SK-MEL-5 (cell line): ENCODE measurements at regions not wholly inside any gene's neighbourhood (a gene's known extent, or its start where the extent isn't known, plus 50 kb on each side); places are given as distances from the start of the nearest gene placed in this dataset.
"Not testable (repeated sequence)": the region's sequence is repeated elsewhere in the genome, so short reads cannot be mapped to it uniquely, and the experiment has no call there.

Source experiments
- DNase-seq: peaks from one replicate; pipeline ENCODE4 v3.0.0-alpha.2; 2016; ENCODE audit warnings: low read depth, low spot score
- in situ Hi-C: cut with HindIII; loops from 2 replicates; pipeline ENCODE4 v1.10.0; 2016; ENCODE audit warnings: low sequenced_read_pairs, high pct_unique_total_duplicates, low pct_unique_long_range_greater_than_20kb

DNA sequence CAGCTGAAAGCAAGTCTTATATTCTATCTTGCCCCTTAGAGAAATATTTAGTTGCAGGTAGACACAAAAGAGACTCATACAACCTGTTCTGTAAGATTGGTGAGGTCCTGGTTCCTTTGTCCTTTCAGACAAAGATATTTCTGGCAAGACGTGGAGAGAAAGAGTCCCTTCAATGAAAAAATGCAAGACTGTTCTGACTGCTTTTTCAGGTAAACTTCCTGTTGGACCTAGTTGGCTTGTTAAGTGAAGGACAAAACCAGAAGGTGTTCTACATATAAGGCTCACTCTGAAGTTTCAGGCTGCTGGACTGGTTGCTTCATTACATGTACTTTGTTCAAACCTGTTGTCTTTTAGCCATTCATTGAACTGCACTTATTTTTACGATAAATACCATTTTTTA is 119.0 kb upstream of the PTPRZ1 start:
- no peak for DNase-seq
- in situ Hi-C loops = no loop called here

DNA sequence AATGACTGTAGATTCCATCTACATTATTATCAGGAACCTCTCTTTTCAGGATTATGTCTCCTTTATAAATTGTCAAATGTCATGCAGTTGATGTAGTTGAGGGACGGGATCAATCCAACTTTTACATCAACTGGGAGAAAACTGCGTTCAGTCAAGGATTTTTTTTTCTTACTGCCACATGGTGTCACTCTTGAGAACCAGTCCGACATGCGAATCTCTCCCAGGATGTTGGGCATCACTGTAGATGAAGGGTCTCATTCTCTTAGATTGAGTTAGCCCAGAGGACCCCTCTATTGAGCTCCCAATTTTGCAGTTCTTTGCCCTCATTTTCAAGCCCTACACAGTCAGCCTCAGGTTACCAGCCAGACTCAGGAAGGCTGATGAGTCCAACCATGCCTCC is 120.3 kb upstream of the PTPRZ1 start:
- in situ Hi-C loops = no loop called here
- peak; percentile 74 for DNase-seq

DNA sequence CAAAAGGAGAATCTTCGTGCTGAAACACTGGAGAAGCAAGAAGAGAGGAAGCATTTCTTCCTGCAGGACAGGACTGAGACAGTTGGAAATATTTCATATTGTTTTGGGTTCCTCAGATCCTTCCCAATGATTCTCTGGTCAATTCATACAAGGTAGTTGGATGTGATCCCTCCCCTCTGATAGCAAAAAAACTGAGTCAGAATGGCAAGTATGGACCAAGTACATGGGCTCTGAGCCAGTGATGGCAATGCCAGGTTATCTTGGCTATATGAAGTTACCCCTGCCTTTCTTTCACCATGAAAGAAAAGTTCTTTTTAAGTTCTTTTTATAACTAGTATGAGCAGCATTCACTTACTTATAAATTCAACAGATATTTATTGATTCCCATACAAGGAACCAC is 124.4 kb upstream of the PTPRZ1 start:
- in situ Hi-C loops = no loop called here
- no peak for DNase-seq

DNA sequence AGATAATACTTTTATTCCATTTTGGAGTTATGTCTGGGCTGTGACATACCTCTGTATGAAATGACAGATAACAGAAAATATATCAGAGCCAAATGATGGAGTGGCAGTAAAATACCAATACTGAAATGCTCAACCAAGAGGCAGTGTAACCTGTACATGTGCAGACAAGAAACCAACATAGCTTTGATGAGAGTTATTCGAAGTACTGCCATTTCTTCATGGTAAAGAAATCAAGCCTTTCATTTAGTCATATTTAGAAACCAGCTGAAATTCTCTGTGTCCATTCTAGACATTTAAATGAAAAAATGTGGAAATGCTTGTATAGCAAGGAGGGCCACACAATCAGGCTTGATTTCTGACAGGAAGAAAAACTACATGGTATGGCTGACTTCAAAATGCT is 127.1 kb upstream of the PTPRZ1 start:
- in situ Hi-C loops = no loop called here

GRCh38 chr7:121744877-121745276 is 128.1 kb upstream of the PTPRZ1 start:
- DNase-seq = no peak
- in situ Hi-C loops = no loop called here

More for the DNA sequence above, 127.1 kb upstream of the PTPRZ1 start:
- no peak for DNase-seq

- in situ Hi-C loops = no loop called here
- DNase-seq = no peak
These were observed 128.6 kb upstream of the PTPRZ1 start for GRCh38 chr7:121744319-121744718.

DNA sequence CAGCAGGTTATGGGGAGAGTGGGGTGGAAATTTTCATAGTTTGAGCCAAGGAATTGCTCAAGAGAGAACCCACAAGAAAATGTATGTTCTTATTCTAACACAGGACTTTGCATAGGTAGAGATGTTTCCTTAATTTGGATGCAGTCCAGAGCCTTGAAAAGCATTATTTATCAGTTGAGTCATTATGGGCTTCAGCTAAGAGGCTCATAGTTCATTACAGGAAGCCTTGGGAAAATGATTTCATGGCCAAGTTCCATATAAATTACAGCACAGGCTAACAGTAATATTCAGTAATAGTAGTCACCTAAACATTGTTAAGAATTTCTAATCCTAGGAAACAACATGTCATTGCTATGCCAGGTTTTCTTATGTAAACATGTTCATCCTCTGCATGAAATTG is 131.1 kb upstream of the PTPRZ1 start:
- in situ Hi-C loops = no loop called here

GRCh38 chr7:121739465-121739864 is 133.5 kb upstream of the PTPRZ1 start:
- in situ Hi-C loops = no loop called here
- no peak for DNase-seq

More for the DNA sequence above, 131.1 kb upstream of the PTPRZ1 start:
- no peak for DNase-seq

- no peak for DNase-seq
- in situ Hi-C loops = no loop called here
These were observed 142.1 kb upstream of the PTPRZ1 start for GRCh38 chr7:121730869-121731268.

- DNase-seq = peak; percentile 33
- in situ Hi-C loops = no loop called here
These were observed 158.2 kb upstream of the PTPRZ1 start for GRCh38 chr7:121714559-121715303.

DNA sequence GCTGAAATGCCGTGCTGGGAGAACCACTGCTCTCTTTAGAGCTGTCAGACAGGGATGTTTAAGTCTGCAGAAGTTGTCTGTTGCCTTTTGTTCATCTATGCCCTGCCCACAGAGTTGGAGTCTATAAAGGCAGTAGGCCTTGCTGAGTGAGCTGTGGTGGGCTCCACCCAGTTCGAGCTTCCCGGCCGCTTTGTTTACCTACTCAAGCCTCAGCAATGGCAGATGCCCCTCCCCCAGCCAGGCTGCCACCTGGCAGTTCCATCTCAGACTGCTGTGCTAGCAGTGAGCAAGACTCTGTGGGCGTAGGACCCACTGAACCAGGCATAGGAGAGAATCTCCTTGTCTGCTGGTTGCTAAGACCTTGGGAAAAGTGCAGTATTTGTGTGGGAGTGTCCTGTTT is 160.0 kb upstream of the PTPRZ1 start:
- in situ Hi-C loops, DNase-seq: not testable (repeated sequence)

DNA sequence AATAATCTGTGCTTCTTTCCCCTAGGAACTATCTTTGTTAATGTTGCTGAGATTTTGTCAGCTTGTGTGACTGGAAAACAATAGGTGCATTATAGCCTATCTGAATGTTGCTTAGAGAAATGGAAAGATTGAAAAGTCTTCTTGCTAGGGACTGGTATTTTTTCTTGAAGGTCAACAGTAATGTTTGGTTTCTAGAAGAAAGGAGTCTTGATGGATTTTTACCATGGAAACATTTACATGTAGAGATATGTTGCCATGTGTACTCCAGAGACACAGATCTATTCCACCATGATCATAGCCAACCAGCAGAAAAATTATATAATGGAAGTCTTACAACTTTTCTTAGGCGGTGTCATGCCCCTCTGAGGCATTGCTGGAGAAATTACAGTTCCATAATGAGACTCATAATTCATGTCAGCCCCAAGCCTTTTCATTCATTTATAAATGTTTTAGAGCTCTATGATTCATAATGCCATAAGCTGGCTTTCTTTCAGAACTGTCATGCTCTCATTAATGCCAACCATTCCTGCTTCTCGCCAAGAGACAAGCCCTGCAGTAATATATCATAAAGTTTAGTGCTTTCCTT is 175.1 kb upstream of the PTPRZ1 start:
- in situ Hi-C loops = no loop called here
- DNase-seq = peak; percentile 83

- in situ Hi-C loops = no loop called here
- DNase-seq = no peak
These were observed 176.0 kb upstream of the PTPRZ1 start for GRCh38 chr7:121696954-121697353.

DNA sequence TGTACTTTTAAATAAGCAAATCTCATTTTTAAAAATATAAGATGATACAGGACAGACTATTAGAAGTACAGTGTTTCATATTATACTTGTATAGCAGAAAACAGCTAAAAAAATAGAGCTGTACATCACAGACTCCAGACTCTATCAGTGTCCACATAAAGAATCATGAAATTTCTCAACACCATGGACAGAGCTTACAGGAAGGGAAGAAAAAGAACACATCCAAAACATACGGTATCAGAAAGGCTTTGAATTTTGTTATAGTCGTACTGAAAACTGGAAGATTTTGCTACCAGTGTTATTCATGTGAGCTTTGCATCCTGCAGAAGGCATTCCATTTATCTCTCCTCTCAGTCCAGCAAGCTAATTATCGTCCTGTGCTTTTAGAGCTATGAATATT is 183.2 kb upstream of the PTPRZ1 start:
- in situ Hi-C loops = no loop called here
- no peak for DNase-seq

GRCh38 chr7:121681700-121682099 is 191.3 kb upstream of the PTPRZ1 start:
- in situ Hi-C loops = no loop called here
- DNase-seq = no peak

DNA sequence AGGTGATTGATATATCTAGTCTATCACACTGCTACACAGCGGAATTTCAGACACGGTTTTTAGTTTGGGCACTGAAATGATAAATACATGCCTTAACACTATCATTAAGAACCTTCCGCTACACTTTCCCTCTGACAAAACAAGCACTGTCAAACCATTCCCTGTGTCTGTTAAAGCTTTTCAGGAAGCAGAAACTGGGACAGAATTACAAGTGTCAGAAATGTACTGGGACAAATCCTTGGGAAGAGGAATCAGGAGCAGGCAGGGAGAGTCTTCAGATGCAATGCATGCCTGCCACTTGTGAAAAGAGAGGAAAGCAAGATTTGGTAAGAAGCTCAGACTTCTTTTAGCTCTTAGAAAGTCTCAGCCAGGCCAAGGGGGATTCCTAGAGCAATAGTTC is 196.8 kb upstream of the PTPRZ1 start:
- in situ Hi-C loops = no loop called here
- no peak for DNase-seq

DNA sequence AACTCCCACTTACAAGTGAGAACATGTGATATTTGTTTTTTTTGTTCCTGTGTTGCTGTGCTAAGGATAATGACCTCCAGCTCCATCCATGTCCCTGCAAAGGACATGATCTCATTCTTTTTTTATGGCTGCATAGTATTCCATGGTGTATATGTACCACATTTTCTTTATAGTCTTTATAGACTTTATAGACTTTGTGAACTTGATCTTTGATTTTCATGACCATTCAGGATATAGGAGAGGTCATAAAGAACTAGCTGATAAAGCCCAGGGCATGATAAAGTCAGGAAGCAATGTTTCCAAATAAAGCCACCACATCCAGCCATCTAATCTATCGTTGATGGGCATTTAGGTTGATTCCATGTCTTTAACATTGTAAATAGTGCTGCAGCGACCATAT is 198.5 kb upstream of the PTPRZ1 start:
- DNase-seq, in situ Hi-C loops: not testable (repeated sequence)

GRCh38 chr7:121669144-121669543 is 203.8 kb upstream of the PTPRZ1 start:
- in situ Hi-C loops = no loop called here
- no peak for DNase-seq

DNA sequence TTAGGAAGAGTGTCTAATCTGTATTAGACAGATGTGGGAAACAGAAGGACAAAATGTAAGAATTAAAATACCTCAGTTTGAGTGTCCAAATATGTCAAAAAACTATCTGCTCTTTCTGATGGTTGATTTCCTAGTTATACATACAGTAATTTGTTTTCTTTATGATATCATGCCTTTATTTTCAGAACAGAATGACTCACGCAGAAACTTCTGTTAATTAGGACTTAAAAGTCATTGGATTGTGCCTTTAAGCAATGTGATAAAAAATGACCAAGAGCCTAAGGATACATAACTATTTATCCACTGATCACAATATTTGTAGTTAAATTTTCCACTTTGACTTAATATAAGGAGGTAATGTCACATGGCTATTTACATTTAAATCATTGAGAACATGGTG is 206.7 kb upstream of the PTPRZ1 start:
- in situ Hi-C loops = no loop called here
- DNase-seq = no peak
